GM19328 (cell line): ENCODE measurements at regions not wholly inside any gene's neighbourhood (a gene's known extent, or its start where the extent isn't known, plus 50 kb on each side); places are given as distances from the start of the nearest gene placed in this dataset.

Experiments
- ATAC-seq: cut with Tn5 transposase; IDR thresholded peaks from one replicate; pipeline ENCODE4 v1.9.1; 2021; ENCODE audit warnings: mild to moderate bottlenecking, moderate library complexity; ENCODE audit not compliant: unreplicated experiment

- ATAC-seq, result no peak
Measured at GRCh38 chr2:188119112-188119838, 172.4 kb upstream of the GULP1 start.

- ATAC-seq, result no peak
Measured at GRCh38 chr2:188122985-188123384, 168.7 kb upstream of the GULP1 start.

- no peak for ATAC-seq
Measured at GRCh38 chr2:188129677-188130076, 162.0 kb upstream of the GULP1 start.

- ATAC-seq, result no peak
Measured at GRCh38 chr2:188130317-188130716, 161.4 kb upstream of the GULP1 start.

- no peak for ATAC-seq
Measured at GRCh38 chr2:188131281-188131680, 160.4 kb upstream of the GULP1 start.

GRCh38 chr2:188132385-188132784 lies 159.3 kb upstream of the GULP1 start:
- ATAC-seq, result no peak

- no peak for ATAC-seq
Measured at GRCh38 chr2:188134241-188134640, 157.4 kb upstream of the GULP1 start.

- ATAC-seq, result no peak
Measured at GRCh38 chr2:188138313-188138712, 153.4 kb upstream of the GULP1 start.

- ATAC-seq, result no peak
Measured at GRCh38 chr2:188142088-188142487, 149.6 kb upstream of the GULP1 start.

GRCh38 chr2:188142636-188143295 lies 148.9 kb upstream of the GULP1 start:
- no peak for ATAC-seq

GRCh38 chr2:188145885-188146284 lies 145.8 kb upstream of the GULP1 start:
- no peak for ATAC-seq

- no peak for ATAC-seq
Measured at GRCh38 chr2:188146888-188147287, 144.8 kb upstream of the GULP1 start.

- no peak for ATAC-seq
Measured at GRCh38 chr2:188151670-188152069, 140.0 kb upstream of the GULP1 start.

GRCh38 chr2:188158337-188159100 lies 133.2 kb upstream of the GULP1 start:
- no peak for ATAC-seq

GRCh38 chr2:188159484-188159883 lies 132.2 kb upstream of the GULP1 start:
- ATAC-seq, result no peak

GRCh38 chr2:188170356-188170755 lies 121.3 kb upstream of the GULP1 start:
- no peak for ATAC-seq

GRCh38 chr2:188176620-188177019 lies 115.1 kb upstream of the GULP1 start:
- no peak for ATAC-seq

GRCh38 chr2:188181067-188181838 lies 110.4 kb upstream of the GULP1 start:
- ATAC-seq, result no peak

GRCh38 chr2:188181884-188182283 lies 109.8 kb upstream of the GULP1 start:
- ATAC-seq, result no peak

GRCh38 chr2:188187726-188188125 lies 103.9 kb upstream of the GULP1 start:
- ATAC-seq, result no peak

GRCh38 chr2:188189356-188189755 lies 102.3 kb upstream of the GULP1 start:
- no peak for ATAC-seq
